ENCODE measurements at regions not wholly inside any gene's neighbourhood (a gene's known extent, or its start where the extent isn't known, plus 50 kb on each side); places are given as distances from the start of the nearest gene placed in this dataset.

GRCh38 chr10:50997461-50997860 lies 76.8 kb upstream of the PRKG1 start:
- Histone ChIP-seq H3K27ac (ENCODE audit: low read length) (no peak overlapping the region), H3K4me2 (ENCODE audit: low read length) (no peak overlapping the region), H3K4me3 (ENCODE audit: low read length) (no peak overlapping the region), H3K4me1 (ENCODE audit: insufficient read depth, low read length) (peaks cover 8% of the 10 kb centered on the region), H3F3A (ENCODE audit: low read length, unreplicated experiment) (no peaks in the 10 kb centered on the region), H2AFZ (ENCODE audit: low read length) (no peak overlapping the region), H3K36me3 (ENCODE audit: low read depth, low read length) (no peaks in the 10 kb centered on the region), H4K20me1 (ENCODE audit: low read length) (no peaks in the 10 kb centered on the region), H3K79me2 (ENCODE audit: low read length) (no peaks in the 10 kb centered on the region), H3K9me2 (replicated peaks; ENCODE audit: low read length) (no peaks in the 10 kb centered on the region), H3K9ac (ENCODE audit: low read length) (no peak overlapping the region), H3K9me3 (ENCODE audit: low read length) (no peaks in the 10 kb centered on the region), H3K27me3 (ENCODE audit: low read length) (peaks cover 61% of the 10 kb centered on the region)
- ChIA-PET CTCF (no interaction called here), POLR2A (ENCODE audit: unreplicated experiment) (no interaction called here)
- no peak for TF ChIP-seq EZH2 (IDR thresholded peaks at IDR 0.05; ENCODE audit: low read length, unreplicated experiment)
- no peak for TF ChIP-seq CTCF (conservative IDR thresholded peaks at IDR 0.05; ENCODE audit: low read depth, low read length)
- TF ChIP-seq EZH2phosphoT487 (IDR thresholded peaks at IDR 0.05; ENCODE audit: borderline replicate concordance, low read length) = no peak
- ATAC-seq (no peak), DNase-seq (no peak)
- intact Hi-C loops (cut with micrococcal nuclease) = no loop called here
- BruUV-seq (replicated peaks) = no TSS peak

DNA sequence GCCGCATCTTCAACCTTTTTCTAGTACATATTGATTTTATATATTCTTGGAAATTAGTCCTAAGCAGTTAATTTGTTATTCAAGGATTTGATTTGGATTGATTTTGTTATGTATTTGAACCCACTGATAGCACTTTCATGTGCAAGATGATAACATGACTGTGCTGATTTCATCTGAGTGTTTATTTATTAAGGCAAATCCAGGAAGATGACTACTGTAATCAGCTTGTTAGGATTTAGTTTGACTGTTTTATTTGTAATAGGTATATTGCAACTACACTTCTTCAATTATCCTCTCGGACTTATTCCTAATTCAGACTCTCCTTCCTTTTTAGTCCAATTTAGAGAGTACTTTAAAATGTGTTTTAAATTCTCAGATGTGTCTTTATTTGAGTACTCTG lies 75.1 kb upstream of the PRKG1 start:
- Histone ChIP-seq H3K4me3 (ENCODE audit: low read length) (no peak overlapping the region), H3K4me1 (ENCODE audit: insufficient read depth, low read length) (no peaks in the 10 kb centered on the region), H3K4me2 (ENCODE audit: low read length) (no peak overlapping the region), H3K79me2 (ENCODE audit: low read length) (no peaks in the 10 kb centered on the region), H3K9me3 (ENCODE audit: low read length) (no peaks in the 10 kb centered on the region), H3K27me3 (ENCODE audit: low read length) (peaks cover 64% of the 10 kb centered on the region), H3K9ac (ENCODE audit: low read length) (no peak overlapping the region), H3K36me3 (ENCODE audit: low read depth, low read length) (no peaks in the 10 kb centered on the region), H4K20me1 (ENCODE audit: low read length) (no peaks in the 10 kb centered on the region), H2AFZ (ENCODE audit: low read length) (no peak overlapping the region), H3K9me2 (replicated peaks; ENCODE audit: low read length) (no peaks in the 10 kb centered on the region), H3F3A (ENCODE audit: low read length, unreplicated experiment) (no peaks in the 10 kb centered on the region), H3K27ac (ENCODE audit: low read length) (no peak overlapping the region)
- TF ChIP-seq EZH2phosphoT487 (IDR thresholded peaks at IDR 0.05; ENCODE audit: borderline replicate concordance, low read length) = no peak
- no peak for TF ChIP-seq CTCF (conservative IDR thresholded peaks at IDR 0.05; ENCODE audit: low read depth, low read length)
- TF ChIP-seq EZH2 (IDR thresholded peaks at IDR 0.05; ENCODE audit: low read length, unreplicated experiment) = no peak
- ATAC-seq = no peak
- CTCF ChIA-PET = no interaction called here
- DNase-seq = no peak
- BruUV-seq (replicated peaks) = no TSS peak
- intact Hi-C loops (cut with micrococcal nuclease) = no loop called here
- POLR2A ChIA-PET (ENCODE audit: unreplicated experiment) = no interaction called here

GRCh38 chr10:51000164-51000563 lies 74.1 kb upstream of the PRKG1 start:
- peaks cover 73% of the 10 kb centered on the region for H3K27me3 ChIP-seq (ENCODE audit: low read length)
- no peak overlapping the region for H3K4me3 ChIP-seq (ENCODE audit: low read length)
- H3K27ac ChIP-seq (ENCODE audit: low read length) = no peak overlapping the region
- ChIA-PET CTCF (no interaction called here), POLR2A (ENCODE audit: unreplicated experiment) (no interaction called here)
- no peaks in the 10 kb centered on the region for H3K9me3 ChIP-seq (ENCODE audit: low read length)
- no peaks in the 10 kb centered on the region for H3K9me2 ChIP-seq (replicated peaks; ENCODE audit: low read length)
- H3K79me2 ChIP-seq (ENCODE audit: low read length) = no peaks in the 10 kb centered on the region
- no peaks in the 10 kb centered on the region for H3F3A ChIP-seq (ENCODE audit: low read length, unreplicated experiment)
- H4K20me1 ChIP-seq (ENCODE audit: low read length) = no peaks in the 10 kb centered on the region
- H3K36me3 ChIP-seq (ENCODE audit: low read depth, low read length) = no peaks in the 10 kb centered on the region
- H3K4me1 ChIP-seq (ENCODE audit: insufficient read depth, low read length) = no peaks in the 10 kb centered on the region
- H2AFZ ChIP-seq (ENCODE audit: low read length) = no peak overlapping the region
- no TSS peak for BruUV-seq (replicated peaks)
- no peak overlapping the region for H3K9ac ChIP-seq (ENCODE audit: low read length)
- TF ChIP-seq EZH2 (IDR thresholded peaks at IDR 0.05; ENCODE audit: low read length, unreplicated experiment) = no peak
- no peak for TF ChIP-seq CTCF (conservative IDR thresholded peaks at IDR 0.05; ENCODE audit: low read depth, low read length)
- no peak for TF ChIP-seq EZH2phosphoT487 (IDR thresholded peaks at IDR 0.05; ENCODE audit: borderline replicate concordance, low read length)
- peak; percentile 42 for DNase-seq
- intact Hi-C loops (cut with micrococcal nuclease) = loop anchor here (2.0 to 10.0 kb wide), 9 partner anchors 49 to 1877 kb away; no protein-coding TSS in a partner anchor
- no peak for ATAC-seq
- no peak overlapping the region for H3K4me2 ChIP-seq (ENCODE audit: low read length)

Data from PC-3 (cell line).